HS-5 (cell line): ENCODE measurements at regions not wholly inside any gene's neighbourhood (a gene's known extent, or its start where the extent isn't known, plus 50 kb on each side); places are given as distances from the start of the nearest gene placed in this dataset.
"Not testable (repeated sequence)": the region's sequence is repeated elsewhere in the genome, so short reads cannot be mapped to it uniquely, and the experiment has no call there.

Experiments
- DNase-seq: peaks from one replicate; pipeline ENCODE4 v3.0.0-alpha.2; 2012; ENCODE audit warnings: low read depth

- DNase-seq = peak; percentile 13
Measured at GRCh38 chr3:81910244-81910852, 148.9 kb upstream of the GBE1 start.

DNA sequence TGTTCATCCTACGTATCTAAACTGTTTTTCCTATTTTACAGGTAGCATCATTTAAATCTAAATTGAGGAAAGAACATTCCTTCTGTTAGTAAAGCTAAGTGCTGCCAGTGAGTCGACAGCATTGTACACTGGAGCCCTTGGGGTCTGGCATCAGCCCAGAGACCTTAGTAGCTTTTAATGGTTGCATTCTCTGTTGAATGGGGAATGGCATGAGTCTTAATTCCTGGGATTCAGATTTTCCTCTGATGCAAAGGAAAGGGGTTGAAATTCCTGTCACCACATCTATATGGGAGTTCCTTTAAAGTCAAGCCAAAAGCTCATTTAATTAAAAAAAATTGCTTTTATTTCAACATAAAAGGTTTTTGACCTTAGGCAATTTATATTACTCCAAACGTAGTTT lies 148.4 kb upstream of the GBE1 start:
- DNase-seq = no peak

DNA sequence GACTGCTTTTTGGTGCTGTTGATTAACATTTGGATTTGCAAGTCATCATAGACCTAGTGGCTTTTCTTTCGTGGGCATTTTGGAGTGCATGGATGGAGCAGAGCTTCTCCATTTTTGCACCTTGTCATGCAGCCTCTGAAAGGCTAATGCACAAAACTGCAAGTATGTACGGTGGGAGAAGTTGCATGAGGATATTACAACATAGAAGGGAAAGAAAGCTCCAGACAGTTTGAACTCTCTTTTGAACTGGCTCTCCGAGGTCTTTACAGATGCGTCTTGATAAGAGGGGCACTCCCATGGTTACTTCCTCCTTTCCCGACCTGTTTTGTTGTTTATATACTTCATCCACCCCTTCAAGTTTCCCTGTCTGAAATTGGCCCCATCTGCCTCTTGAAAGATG lies 147.1 kb upstream of the GBE1 start:
- DNase-seq = no peak

DNA sequence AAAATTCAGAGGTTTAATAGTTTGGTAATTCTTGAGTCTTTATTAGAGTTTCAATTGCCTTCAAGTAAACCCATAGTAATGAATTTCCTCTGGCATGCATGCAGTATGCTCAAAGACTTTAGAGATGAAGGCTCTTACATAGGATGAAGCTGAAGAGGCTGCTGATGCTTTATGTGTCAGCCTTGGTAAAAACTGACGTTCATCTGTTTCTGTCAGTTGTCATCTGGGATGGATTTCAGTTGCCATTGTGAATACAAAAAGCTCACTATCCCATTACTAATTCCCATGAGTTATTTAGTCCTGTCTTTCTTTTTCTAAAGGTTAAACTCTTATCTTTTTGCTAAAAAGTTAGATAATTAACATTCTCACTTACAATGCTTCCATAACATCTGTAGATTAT lies 136.9 kb upstream of the GBE1 start:
- DNase-seq = no peak

GRCh38 chr3:81894598-81894997 lies 133.2 kb upstream of the GBE1 start:
- no peak for DNase-seq

GRCh38 chr3:81891055-81891895 lies 129.8 kb upstream of the GBE1 start:
- DNase-seq = no peak

GRCh38 chr3:81888914-81889557 lies 127.6 kb upstream of the GBE1 start:
- no peak for DNase-seq

- DNase-seq = no peak
Measured at GRCh38 chr3:81887448-81887847, 126.0 kb upstream of the GBE1 start.

DNA sequence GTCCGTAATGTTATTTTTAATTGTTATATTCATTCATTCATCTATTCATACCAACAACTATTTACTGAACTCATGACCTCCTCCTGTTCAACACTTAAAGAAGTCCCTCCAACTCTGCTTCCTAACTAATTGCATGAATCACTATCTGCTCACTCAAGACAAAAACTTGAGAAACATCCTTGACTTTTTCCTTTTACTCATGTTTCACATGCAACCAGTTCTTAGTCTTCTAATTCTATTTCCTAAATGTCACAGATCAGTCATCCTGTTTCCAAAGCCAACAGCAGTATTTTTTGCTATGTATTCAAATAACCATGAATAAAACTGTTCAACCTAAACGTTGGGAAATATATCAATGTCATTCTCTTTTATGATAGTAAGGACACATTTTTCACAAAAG lies 124.6 kb upstream of the GBE1 start:
- peak; percentile 23 for DNase-seq

DNA sequence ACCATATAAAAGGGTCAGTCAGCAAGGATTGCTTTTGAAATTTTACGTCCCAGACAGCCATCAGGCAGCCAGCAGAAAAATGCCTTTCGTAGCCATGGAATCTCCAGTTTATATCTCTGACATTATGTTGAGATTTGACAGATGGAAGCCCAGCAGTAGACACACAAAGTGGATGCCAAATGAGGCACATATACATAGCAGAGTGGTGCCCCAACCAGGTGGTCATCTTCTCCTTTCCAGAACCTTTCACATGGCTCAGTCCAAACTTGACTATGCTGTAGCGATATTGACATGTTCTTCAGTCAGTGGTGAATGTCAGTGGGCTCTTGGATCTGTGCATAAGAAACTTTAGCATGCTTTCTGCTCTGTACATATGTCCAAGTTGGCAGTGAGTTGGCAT lies 123.3 kb upstream of the GBE1 start:
- no peak for DNase-seq

GRCh38 chr3:81876826-81877225 lies 115.4 kb upstream of the GBE1 start:
- no peak for DNase-seq

DNA sequence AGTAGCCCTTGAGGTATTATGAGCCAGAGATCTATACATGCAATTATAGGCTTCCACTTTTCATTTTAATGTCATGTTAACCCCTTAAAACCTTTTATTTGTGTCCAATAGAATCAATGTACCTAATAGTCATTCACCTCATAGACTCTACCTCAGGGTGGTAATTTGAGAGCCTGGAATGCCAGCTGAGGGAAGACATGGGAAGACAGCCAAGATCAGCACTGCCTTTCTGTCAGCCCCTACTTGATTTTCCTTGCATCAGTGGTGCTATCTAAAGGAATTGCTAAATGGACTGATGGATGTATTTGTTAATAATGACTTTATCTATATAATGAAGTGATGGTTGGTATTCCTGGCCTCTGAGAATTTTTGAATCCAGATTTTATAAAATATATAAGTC lies 113.3 kb upstream of the GBE1 start:
- DNase-seq = no peak

DNA sequence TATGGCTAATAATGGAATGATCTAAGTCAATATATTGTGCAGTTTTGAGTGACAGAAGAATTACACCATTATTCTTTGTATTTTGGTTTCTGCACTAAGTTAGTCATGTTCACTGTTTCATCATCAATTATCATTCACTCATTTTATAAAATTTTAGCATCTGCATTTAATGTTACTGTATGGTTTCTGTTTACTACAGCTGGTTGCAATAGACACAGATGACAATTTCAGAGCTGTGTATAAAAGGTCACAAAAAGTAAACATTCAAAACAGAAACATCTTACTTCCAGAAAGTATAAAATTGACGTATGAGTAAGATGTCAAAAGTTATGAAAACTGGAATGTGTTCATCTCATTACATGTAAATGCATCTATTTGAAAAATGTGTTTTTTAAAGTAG lies 111.1 kb upstream of the GBE1 start:
- no peak for DNase-seq

GRCh38 chr3:81871358-81872155 lies 110.1 kb upstream of the GBE1 start:
- no peak for DNase-seq

DNA sequence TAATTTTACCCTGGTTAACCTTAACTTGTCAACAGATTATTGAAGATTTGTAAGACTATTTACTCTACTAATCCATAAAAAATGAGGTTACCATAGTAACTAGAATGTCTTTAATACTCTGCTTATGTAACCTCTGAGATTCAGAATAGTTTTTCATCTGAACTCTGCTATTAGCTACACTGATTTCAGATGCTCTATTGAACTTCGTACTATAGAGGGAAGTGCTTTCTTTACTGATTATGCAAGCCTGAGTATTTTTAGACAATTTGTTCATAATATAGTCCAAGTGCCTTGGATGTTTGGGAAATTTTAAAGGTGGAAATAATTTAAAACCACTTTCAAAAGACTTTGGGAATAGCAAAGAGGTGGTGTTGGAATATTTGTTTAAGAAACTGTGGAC lies 107.9 kb upstream of the GBE1 start:
- DNase-seq = no peak

GRCh38 chr3:81868597-81868996 lies 107.2 kb upstream of the GBE1 start:
- no peak for DNase-seq

GRCh38 chr3:81867875-81868274 lies 106.4 kb upstream of the GBE1 start:
- no peak for DNase-seq

- DNase-seq = not testable (repeated sequence)
Measured at GRCh38 chr3:81865164-81865563, 103.7 kb upstream of the GBE1 start.

- DNase-seq = no peak
Measured at GRCh38 chr3:81864272-81864671, 102.8 kb upstream of the GBE1 start.

- no peak for DNase-seq
Measured at GRCh38 chr3:81863756-81864155, 102.3 kb upstream of the GBE1 start.

- no peak for DNase-seq
Measured at GRCh38 chr3:81861593-81861992, 100.1 kb upstream of the GBE1 start.

DNA sequence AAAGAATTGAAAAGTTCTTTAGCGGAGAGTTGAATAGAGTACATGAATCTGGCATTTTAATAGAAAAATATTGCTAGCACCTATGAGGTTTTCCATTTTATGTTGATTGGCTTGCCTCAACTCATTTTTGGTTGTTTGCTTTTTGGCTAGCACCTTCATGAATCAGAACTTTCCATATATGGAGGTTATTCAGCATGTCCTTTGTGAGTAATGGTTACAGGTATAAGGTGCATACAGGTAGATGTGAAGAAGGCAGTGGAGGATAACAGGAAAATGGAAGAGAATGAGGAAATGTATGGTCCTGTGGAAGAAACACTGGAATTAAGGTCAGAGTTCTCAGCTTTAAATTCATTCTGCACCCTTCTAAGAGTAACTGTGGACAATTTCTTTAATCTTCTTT lies 98.1 kb upstream of the GBE1 start:
- no peak for DNase-seq

GRCh38 chr3:81853431-81853830 lies 92.0 kb upstream of the GBE1 start:
- DNase-seq = no peak
